ENCODE measurements at regions not wholly inside any gene's neighbourhood (a gene's known extent, or its start where the extent isn't known, plus 50 kb on each side); places are given as distances from the start of the nearest gene placed in this dataset.
"Not testable (repeated sequence)": the region's sequence is repeated elsewhere in the genome, so short reads cannot be mapped to it uniquely, and the experiment has no call there.

DNA sequence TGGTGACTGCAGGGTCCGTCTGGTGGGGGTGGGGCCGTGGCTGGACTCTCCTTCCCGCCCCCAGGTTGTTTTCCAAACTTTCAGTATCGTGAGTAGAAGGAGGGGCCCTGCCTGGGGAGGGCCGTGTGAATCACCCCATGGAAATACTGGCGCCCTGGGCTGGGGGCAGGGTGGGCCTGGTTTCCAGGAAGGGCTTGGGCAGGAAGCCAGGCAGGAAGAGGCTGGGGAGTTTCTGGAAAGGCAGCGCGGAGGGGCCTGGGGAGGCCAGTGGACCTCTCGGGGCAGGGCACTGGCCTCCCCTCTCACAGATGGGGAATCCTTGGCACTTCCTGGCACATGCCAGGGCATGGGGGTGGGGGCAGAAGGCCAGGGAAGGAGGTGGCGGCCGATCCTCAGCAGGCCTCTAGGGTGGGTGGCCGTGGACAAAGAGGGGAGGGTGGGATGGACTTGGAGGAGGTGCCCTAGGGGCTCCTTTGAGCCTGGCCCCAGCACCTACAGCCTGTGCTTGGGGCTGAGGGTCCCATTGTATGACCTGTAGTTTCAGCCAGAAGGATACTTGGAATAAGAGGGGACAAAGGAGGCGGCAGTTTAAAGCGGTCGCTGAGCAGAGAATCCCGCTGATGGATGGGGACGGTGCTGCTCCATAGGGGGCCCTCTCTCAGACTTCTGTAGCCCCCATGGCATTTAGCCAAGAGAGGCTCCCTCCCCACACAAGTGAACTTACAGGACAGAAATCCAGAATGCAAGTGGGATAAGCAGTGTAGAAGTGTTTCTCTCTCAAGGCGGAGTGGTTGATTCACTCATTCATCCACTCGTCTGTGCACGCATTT is 56.5 kb upstream of the GATA2 start:
- no peak for DNase-seq (ENCODE audit: low read depth in 2 of 2)

DNA sequence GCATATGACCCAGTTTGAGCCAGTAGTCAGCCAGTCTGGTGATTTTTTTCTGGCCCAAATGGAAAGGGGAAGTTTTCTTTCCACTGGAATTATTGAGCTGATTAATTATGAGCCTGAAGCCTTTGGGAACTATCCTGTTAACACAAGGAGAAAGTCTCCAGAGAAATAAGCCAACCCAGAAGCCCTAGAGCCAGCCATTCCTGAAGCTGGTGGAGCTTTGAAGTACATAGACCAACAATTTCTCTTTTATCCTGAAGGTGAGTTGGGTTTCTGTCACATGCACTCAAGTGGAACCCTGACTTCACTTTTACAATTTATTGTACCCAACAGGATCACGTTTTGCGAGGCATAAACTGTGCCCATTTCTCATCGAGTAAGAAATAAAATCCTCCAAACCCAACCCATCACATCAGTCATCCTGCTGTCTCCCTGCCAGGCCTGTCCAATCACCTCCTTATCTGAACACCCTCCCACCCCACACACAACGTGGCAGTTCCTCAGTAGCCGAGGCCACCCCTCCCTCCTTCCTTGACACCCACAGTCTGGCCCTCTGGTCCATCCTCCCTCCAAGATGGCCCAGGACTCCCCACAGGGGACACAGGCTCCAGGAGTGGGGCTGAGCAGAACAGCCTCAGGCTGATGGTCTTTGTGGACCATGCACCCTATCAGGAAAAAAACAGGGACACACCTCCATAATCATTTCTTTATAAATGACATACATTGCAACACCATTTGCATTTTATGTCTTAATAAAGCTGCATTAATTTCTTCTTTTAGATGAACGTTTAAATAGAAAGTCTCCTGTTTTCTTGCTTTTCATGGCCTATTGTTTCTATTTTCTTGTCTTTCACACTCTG is 55.7 kb upstream of the GATA2 start:
- no peak for DNase-seq (ENCODE audit: low read depth in 2 of 2)

DNA sequence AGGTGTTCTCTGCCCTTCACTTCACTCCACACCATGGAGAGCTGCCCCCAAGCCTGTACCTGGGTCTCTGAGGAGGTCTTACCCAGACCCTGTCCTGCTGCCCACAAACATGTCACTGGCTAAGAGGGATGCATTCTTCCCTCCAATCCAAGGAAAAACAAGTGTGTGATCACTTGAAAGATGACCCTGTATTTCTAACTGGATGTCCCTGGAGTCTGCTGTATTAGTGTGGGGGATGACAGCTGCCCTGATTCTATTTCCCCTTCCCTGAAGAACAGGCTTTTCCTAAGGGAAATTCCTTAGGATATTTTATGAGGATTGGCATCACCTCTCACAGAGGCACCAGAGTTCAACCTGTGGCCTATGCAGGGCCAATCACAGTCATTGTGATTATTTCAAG is 55.0 kb upstream of the GATA2 start:
- no peak for DNase-seq (ENCODE audit: low read depth in 2 of 2)

DNA sequence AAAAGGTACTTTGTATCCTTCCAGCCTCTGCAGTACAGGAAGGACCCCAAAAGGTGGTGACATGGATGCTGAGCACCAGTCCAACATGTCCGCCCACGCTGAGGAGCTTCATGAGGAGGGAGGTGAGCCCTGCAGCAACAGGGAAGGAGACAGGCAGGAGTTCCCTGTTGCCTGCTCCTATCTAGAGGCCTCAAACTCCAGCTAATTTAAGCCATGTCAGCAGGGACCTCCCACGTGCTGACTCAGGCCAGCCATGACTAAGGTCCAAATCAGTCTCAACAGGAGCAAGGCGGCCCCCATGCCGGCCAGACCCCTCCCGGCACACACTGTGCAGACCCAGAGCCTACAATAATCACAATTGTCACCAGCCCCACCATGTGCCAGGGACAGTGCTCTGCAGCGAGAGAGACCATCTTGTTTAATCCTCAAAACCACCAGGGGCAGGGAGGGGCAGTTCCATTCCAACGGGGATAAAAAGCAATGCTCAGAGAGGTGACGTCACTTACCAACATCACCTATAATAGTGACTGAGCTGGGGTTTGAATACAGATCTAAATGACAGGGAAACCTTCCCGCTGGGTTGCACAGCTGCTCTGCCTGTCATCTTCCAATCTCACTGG is 54.5 kb upstream of the GATA2 start:
- DNase-seq (ENCODE audit: low read depth in 2 of 2): no peak

DNA sequence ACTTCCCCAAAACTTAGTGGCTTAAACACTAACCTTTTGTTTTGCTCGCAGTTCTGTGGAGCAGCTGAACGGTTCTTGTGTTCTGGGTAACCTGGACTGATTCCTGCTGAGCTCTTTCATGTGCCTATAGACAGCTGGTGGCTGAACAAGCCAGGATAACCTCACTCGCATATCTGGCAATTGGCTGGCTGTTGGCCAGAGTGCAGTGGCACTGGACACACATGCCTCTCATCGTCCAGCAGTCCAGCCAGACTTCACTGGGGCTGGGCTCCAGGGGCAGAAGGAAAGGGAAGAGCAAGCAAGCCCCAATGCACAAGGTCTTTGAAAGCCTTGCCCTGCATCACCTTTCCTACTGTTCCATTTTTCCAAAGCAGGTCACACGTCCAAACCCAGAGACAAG is 53.6 kb upstream of the GATA2 start:
- no peak for DNase-seq (ENCODE audit: low read depth in 2 of 2)

DNA sequence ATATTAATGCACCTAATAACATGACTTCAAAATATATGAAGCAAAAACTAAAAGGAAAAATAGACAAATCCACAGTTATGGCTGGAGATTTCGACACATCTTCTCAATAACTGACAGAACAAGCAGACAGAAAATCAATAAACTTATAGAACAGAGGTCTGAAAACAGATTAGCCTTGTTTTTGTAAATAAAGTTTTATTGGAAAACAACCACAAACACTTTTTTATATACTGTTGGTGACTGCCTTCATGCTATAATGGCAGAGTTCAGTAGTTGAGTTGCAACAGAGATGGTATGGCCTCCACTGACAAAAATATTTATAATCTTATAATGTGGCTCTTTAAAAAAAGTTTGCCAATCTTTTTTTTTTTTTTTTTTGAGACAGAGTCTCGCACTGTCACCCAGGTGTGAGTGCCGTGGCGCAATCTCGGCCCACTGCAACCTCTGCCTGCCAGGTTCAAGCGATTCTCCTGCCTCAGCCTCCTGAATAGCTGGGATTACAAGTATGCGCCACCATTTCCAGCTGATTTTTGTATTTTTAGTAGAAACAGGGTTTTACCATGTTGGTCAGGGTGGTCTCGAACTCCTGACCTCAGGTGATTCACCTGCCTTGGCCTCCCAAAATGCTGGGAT is 52.2 kb upstream of the GATA2 start:
- no peak for DNase-seq (ENCODE audit: low read depth in 2 of 2)

DNA sequence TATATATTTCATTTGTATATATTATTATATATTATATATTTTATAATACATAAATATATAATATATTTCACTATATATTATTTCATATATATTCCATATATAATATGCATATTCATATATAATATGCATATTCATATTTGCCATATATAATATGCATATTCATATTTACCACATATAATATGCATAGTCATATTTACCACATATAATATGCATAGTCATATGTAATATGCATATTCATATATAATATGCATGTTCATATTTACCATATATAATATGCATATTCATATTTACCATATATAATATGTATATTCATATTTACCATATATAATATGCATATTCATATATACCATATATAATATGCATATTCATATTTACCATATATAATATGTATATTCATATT is 51.2 kb upstream of the GATA2 start:
- no peak for DNase-seq (ENCODE audit: low read depth in 2 of 2)

DNA sequence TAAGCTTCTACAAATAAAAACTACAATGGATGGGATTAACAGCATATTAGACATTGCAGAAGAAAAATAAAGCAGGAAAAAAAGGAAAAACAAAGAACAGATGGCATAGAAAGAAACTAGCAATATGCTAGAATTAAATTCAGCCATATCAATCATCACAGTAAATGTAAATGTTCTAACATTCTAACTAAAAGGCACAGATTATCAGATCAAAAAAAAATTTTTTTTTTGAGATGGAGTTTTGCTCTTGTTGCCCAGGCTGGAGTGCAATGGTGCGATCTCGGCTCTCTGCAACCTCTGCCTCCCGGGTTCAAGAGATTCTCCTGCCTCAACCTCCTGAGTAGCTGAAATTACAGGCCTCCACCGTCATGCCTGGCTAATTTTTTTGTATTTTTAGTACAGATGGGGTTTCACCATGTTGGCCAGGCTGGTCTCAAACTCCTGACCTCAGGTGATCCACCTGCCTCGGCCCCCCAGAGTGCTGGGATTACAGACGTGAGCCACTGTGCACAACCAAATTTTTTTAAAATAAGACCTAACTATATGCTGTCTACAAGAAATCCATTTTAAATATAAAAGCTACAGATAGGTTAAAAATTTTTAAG is 50.7 kb upstream of the GATA2 start:
- not testable (repeated sequence) for DNase-seq (ENCODE audit: low read depth in 2 of 2)

Measured in stimulated activated CD4-positive, alpha-beta T cell treated with anti-CD3 and anti-CD28 coated beads, Interleukin-4, amount 100 ng/mL, for 48 hours (primary cell).